T-cell (primary cell): ENCODE measurements at regions not wholly inside any gene's neighbourhood (a gene's known extent, or its start where the extent isn't known, plus 50 kb on each side); places are given as distances from the start of the nearest gene placed in this dataset.

ENCODE experiments used
- ATAC-seq, 4 experiments: fragments of 200-7000 bp in 3 of 4; fragments of 150-1000 bp in 1 of 4; cut with Tn5 transposase; replicated peaks in 1 of 4; 1 replicate in 3 of 4; 2 replicates in 1 of 4; pipeline ENCODE4 v1.10.0; 2021; ENCODE audit warnings: moderate library complexity in 3 of 4, mild to moderate bottlenecking in 2 of 4, moderate number of reproducible peaks in 1 of 4
- CTCF ChIA-PET, 2 donors: fragments of 300-600 bp; sonication (Branson Sonifier 250); formaldehyde crosslinking; loops; one replicate each; lab custom pipeline; 2022; ENCODE audit warnings: antibody characterized with exemption in 2 of 2; lab: Charles Lee
- POLR2A ChIA-PET, 2 donors: fragments of 300-600 bp; sonication (Branson Sonifier 250); formaldehyde crosslinking; loops; one replicate each; lab custom pipeline; 2022; ENCODE audit warnings: antibody characterized with exemption in 2 of 2; lab: Charles Lee
- DNase-seq, 35 experiments: peaks; one replicate each; pipeline versions ENCODE4 v3.0.0 to v3.0.0-alpha.2; 2013 to 2023
- H3K27ac ChIP-seq: one replicate; pipeline ENCODE4 v1.5.1; 2013; ENCODE audit warnings: low read length
- H3K27me3 ChIP-seq, 2 experiments: replicated peaks in 1 of 2; 1 replicate in 1 of 2; 2 replicates in 1 of 2; pipeline versions ENCODE4 v1.6.1 to v1.7.0; 2013; ENCODE audit warnings: low read length in 1 of 2, mixed read lengths in 1 of 2; ENCODE audit not compliant: control insufficient read depth in 2 of 2, insufficient read depth in 2 of 2; ENCODE audit errors: extremely low read depth in 1 of 2
- H3K36me3 ChIP-seq, 2 donors: 1 replicate in 1 of 2; 2 replicates in 1 of 2; pipeline versions ENCODE4 v1.6.1 to v1.7.0; 2013; ENCODE audit warnings: low read length in 1 of 2; ENCODE audit not compliant: control insufficient read depth in 2 of 2, insufficient read depth in 1 of 2; ENCODE audit errors: extremely low read depth in 1 of 2
- H3K4me1 ChIP-seq, 2 experiments: 1 replicate in 1 of 2; 2 replicates in 1 of 2; pipeline versions ENCODE4 v1.6.1 to v1.7.0; 2013; ENCODE audit warnings: low read length in 2 of 2, mixed read lengths in 1 of 2; ENCODE audit not compliant: insufficient read depth in 2 of 2, control insufficient read depth in 1 of 2; ENCODE audit errors: extremely low read depth in 1 of 2
- H3K4me3 ChIP-seq, 2 donors: 1 replicate in 1 of 2; 2 replicates in 1 of 2; pipeline versions ENCODE4 v1.5.1 to v1.7.0; 2013; ENCODE audit warnings: mild to moderate bottlenecking in 2 of 2, low read length in 1 of 2, moderate library complexity in 1 of 2; ENCODE audit not compliant: control insufficient read depth in 1 of 2; ENCODE audit errors: extremely low read depth in 1 of 2
- H3K9me3 ChIP-seq: 2 replicates; pipeline ENCODE4 v1.7.0; 2013
- H3K27ac Mint-ChIP-seq, 2 donors: one replicate each; pipeline ENCODE4 v1.8.0; 2020 to 2021; ENCODE audit warnings: mild to moderate bottlenecking in 2 of 2, mixed read lengths in 2 of 2
- H3K27me3 Mint-ChIP-seq, 2 donors: one replicate each; pipeline ENCODE4 v1.8.0; 2021 to 2022; ENCODE audit warnings: mixed read lengths in 2 of 2
- H3K36me3 Mint-ChIP-seq: one replicate; pipeline ENCODE4 v1.8.0; 2021; ENCODE audit warnings: mixed read lengths
- H3K4me1 Mint-ChIP-seq, 3 donors: one replicate each; pipeline ENCODE4 v1.8.0; 2020 to 2022; ENCODE audit warnings: mixed read lengths in 3 of 3, mild to moderate bottlenecking in 1 of 3
- H3K4me3 Mint-ChIP-seq, 3 donors: one replicate each; pipeline ENCODE4 v1.8.0; 2020 to 2022; ENCODE audit warnings: mild to moderate bottlenecking in 3 of 3, mixed read lengths in 3 of 3, moderate library complexity in 3 of 3
- H3K9me3 Mint-ChIP-seq, 3 donors: one replicate each; pipeline ENCODE4 v1.8.0; 2020 to 2022; ENCODE audit warnings: mixed read lengths in 3 of 3
- WGBS: methylation state at CpG from one replicate; pipeline ENCODE4 v1.1.5; 2013; ENCODE audit warnings: missing lambda C conversion rate; ENCODE audit not compliant: insufficient coverage; 5-methylcytosine and 5-hydroxymethylcytosine counted together

DNA sequence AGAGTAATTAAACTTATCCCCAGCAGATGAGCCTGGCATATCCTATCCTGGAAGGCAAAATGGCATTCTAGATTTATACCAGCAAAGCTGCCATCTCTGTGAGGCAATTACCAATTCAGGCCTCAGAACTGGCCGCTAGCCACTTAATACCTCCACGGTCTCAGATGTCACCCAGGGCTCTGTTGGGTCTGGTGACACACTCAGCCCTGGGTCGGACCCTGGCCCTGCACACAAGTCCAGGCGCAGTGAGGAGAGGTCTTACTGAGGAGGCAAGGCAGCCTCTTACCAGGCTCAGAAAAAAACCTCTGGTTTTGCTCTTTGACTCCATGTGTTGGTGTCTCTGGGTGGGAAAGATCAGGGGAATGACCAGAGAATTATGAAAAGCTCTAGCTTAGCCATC lies 186.6 kb downstream of the EMX2 start:
- peaks cover 0 to 3% (median 0%) of the 10 kb centered on the region in 3 donors for H3K9me3 Mint-ChIP-seq
- no peak overlapping the region for H3K27ac Mint-ChIP-seq
- CTCF ChIA-PET: no interaction called here
- POLR2A ChIA-PET: no interaction called here
- H3K4me1 Mint-ChIP-seq: no peaks in the 10 kb centered on the region
- no peaks in the 10 kb centered on the region for H3K36me3 Mint-ChIP-seq
- no peak for DNase-seq
- Histone ChIP-seq H3K9me3 (no peaks in the 10 kb centered on the region), H3K36me3 (no peaks in the 10 kb centered on the region), H3K27ac (no peak overlapping the region), H3K4me1 (no peaks in the 10 kb centered on the region), H3K4me3 (no peak overlapping the region), H3K27me3 (peaks cover 2 to 6% of the 10 kb centered on the region in 2 experiments)
- WGBS: 90% methylated on average over 2 of the region's 4 CpGs
- peaks cover 34 to 42% of the 10 kb centered on the region in 2 donors for H3K27me3 Mint-ChIP-seq
- no peak overlapping the region for H3K4me3 Mint-ChIP-seq
- no peak for ATAC-seq

GRCh38 chr10:117731121-117731791 lies 188.7 kb downstream of the EMX2 start:
- peaks cover 45 to 57% of the 10 kb centered on the region in 2 donors for H3K27me3 Mint-ChIP-seq
- ATAC-seq (no peak), DNase-seq (no peak)
- Histone ChIP-seq H3K36me3 (no peaks in the 10 kb centered on the region), H3K4me1 (no peaks in the 10 kb centered on the region), H3K4me3 (no peak overlapping the region), H3K27me3 (peaks cover 12 to 23% of the 10 kb centered on the region in 2 experiments), H3K9me3 (no peaks in the 10 kb centered on the region), H3K27ac (no peak overlapping the region)
- no peak overlapping the region for H3K27ac Mint-ChIP-seq
- no peaks in the 10 kb centered on the region for H3K9me3 Mint-ChIP-seq
- no peak overlapping the region for H3K4me3 Mint-ChIP-seq
- WGBS: 76% methylated on average over 8 of the region's 17 CpGs
- peaks cover 0 to 6% (median 0%) of the 10 kb centered on the region in 3 donors for H3K4me1 Mint-ChIP-seq
- ChIA-PET CTCF (no interaction called here), POLR2A (no interaction called here)
- H3K36me3 Mint-ChIP-seq: no peaks in the 10 kb centered on the region

GRCh38 chr10:117734731-117735405 lies 192.3 kb downstream of the EMX2 start:
- peaks cover 12 to 33% of the 10 kb centered on the region in 2 experiments for H3K27me3 ChIP-seq
- DNase-seq: no peak
- H3K4me3 ChIP-seq: no peak overlapping the region
- Mint-ChIP-seq H3K27ac (no peak overlapping the region), H3K9me3 (no peaks in the 10 kb centered on the region), H3K27me3 (peaks cover 34 to 54% of the 10 kb centered on the region in 2 donors), H3K4me3 (no peak overlapping the region), H3K36me3 (no peaks in the 10 kb centered on the region), H3K4me1 (peaks cover 0 to 7% (median 0%) of the 10 kb centered on the region in 3 donors)
- no peaks in the 10 kb centered on the region for H3K4me1 ChIP-seq
- no peaks in the 10 kb centered on the region for H3K9me3 ChIP-seq
- ChIA-PET POLR2A (no interaction called here), CTCF (no interaction called here)
- WGBS: 9% methylated on average over 42 of the region's 48 CpGs
- H3K27ac ChIP-seq: no peak overlapping the region
- no peaks in the 10 kb centered on the region for H3K36me3 ChIP-seq
- ATAC-seq: no peak

DNA sequence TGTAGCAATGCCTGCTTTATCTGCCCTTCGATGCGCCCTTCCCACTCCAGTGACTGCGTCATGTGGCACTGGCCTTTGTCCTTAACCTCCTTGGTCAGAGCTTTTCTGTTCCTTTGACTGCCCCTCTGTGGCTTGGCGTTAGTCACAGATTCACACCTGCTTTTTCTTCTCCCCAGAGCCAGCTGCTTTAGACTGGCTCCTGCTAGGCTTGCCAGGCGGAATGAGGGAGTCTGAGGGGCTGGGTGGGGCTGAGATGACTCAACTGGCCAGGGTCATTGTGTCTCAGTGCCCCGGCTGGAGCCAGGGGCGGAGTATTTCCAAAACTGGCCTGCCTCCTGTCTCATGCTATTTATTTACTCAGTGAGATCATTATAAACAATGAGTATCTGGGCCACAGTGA lies 194.1 kb downstream of the EMX2 start:
- Mint-ChIP-seq H3K27ac (no peak overlapping the region), H3K4me3 (no peak overlapping the region), H3K27me3 (peaks cover 29 to 39% of the 10 kb centered on the region in 2 donors), H3K36me3 (no peaks in the 10 kb centered on the region), H3K9me3 (no peaks in the 10 kb centered on the region), H3K4me1 (peaks cover 0 to 7% (median 0%) of the 10 kb centered on the region in 3 donors)
- DNase-seq: no peak
- ChIA-PET POLR2A (no interaction called here), CTCF (no interaction called here)
- no peak overlapping the region for H3K27ac ChIP-seq
- no peaks in the 10 kb centered on the region for H3K4me1 ChIP-seq
- no peaks in the 10 kb centered on the region for H3K9me3 ChIP-seq
- no peak overlapping the region for H3K4me3 ChIP-seq
- 96% methylated on average over 3 of the region's 7 CpGs for WGBS
- H3K36me3 ChIP-seq: no peaks in the 10 kb centered on the region
- ATAC-seq: no peak
- H3K27me3 ChIP-seq: peaks cover 12 to 39% of the 10 kb centered on the region in 2 experiments

GRCh38 chr10:117740088-117740487 lies 197.5 kb downstream of the EMX2 start:
- no peak overlapping the region for H3K4me3 Mint-ChIP-seq
- no peak for ATAC-seq
- Histone ChIP-seq H3K27ac (no peak overlapping the region), H3K36me3 (no peaks in the 10 kb centered on the region), H3K4me1 (no peaks in the 10 kb centered on the region), H3K27me3 (peaks cover 5 to 30% of the 10 kb centered on the region in 2 experiments), H3K9me3 (no peaks in the 10 kb centered on the region), H3K4me3 (no peak overlapping the region)
- H3K9me3 Mint-ChIP-seq: no peaks in the 10 kb centered on the region
- ChIA-PET POLR2A (no interaction called here), CTCF (interaction anchor here in 1 of 2 donors (0.6 kb wide), 1 partner anchor 1108 kb away, joined by 3 read pairs; no protein-coding TSS in a partner anchor)
- no peak for DNase-seq
- WGBS: 60% methylated on average over 1 of the region's 1 CpG
- peaks cover 0 to 7% (median 0%) of the 10 kb centered on the region in 3 donors for H3K4me1 Mint-ChIP-seq
- H3K27me3 Mint-ChIP-seq: peaks cover 24 to 28% of the 10 kb centered on the region in 2 donors
- no peaks in the 10 kb centered on the region for H3K36me3 Mint-ChIP-seq
- no peak overlapping the region for H3K27ac Mint-ChIP-seq

- ATAC-seq: no peak
These were observed 198.2 kb downstream of the EMX2 start for GRCh38 chr10:117740691-117741222.

More at GRCh38 chr10:117740691-117741222, 198.2 kb downstream of the EMX2 start:
- CTCF ChIA-PET: no interaction called here
- no peaks in the 10 kb centered on the region for H3K4me1 ChIP-seq
- POLR2A ChIA-PET: no interaction called here
- H3K27ac ChIP-seq: no peak overlapping the region
- H3K9me3 ChIP-seq: no peaks in the 10 kb centered on the region
- H3K27ac Mint-ChIP-seq: no peak overlapping the region
- 52% methylated on average over 5 of the region's 6 CpGs for WGBS
- DNase-seq: no peak
- H3K36me3 ChIP-seq: no peaks in the 10 kb centered on the region
- H3K27me3 ChIP-seq: peaks cover 3 to 23% of the 10 kb centered on the region in 2 experiments
- no peaks in the 10 kb centered on the region for H3K9me3 Mint-ChIP-seq
- no peaks in the 10 kb centered on the region for H3K36me3 Mint-ChIP-seq
- no peak overlapping the region for H3K4me3 Mint-ChIP-seq
- no peak overlapping the region for H3K4me3 ChIP-seq
- H3K4me1 Mint-ChIP-seq: peaks cover 0 to 7% (median 0%) of the 10 kb centered on the region in 3 donors
- H3K27me3 Mint-ChIP-seq: peaks cover 20 to 21% of the 10 kb centered on the region in 2 donors
